Astrocyte of the spinal cord (primary cell): ENCODE measurements at regions not wholly inside any gene's neighbourhood (a gene's known extent, or its start where the extent isn't known, plus 50 kb on each side); places are given as distances from the start of the nearest gene placed in this dataset.

ENCODE experiments used
- DNase-seq: peaks from one replicate; pipeline ENCODE4 v3.0.0; 2011; ENCODE audit warnings: low read depth, low spot score
- H3K4me3 ChIP-seq: 2 replicates; pipeline ENCODE4 v1.5.1; 2011; ENCODE audit warnings: low read depth, mild to moderate bottlenecking, low read length, moderate library complexity
- in situ Hi-C: cut with HindIII; loops from 2 replicates; pipeline ENCODE4 v1.10.0; 2017; ENCODE audit warnings: low sequenced_read_pairs
- TF ChIP-seq, protein P1 (sequence below): IDR thresholded peaks from 2 replicates; pipeline ENCODE4 v1.5.1; 2012; ENCODE audit warnings: low read depth, mild to moderate bottlenecking, low read length, inconsistent platforms

DNA sequence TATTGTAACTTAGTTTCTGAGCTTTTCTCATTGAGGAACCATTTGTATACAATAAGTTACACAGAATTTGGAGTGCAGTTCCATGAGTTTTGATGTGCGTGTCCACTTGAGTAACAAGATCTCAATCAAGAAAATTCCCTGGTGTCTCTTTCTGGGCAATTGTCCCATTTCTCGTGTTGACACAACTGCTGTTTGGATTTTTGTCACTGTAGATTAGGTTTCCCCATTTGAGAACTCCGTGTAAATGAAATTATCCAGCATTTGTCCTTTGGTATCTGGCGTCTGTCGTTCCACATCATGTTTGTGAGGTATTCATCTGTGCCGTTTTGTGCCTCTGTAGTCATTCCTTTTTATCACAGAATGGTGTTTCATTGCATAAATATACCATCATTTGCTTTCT, 547.0 kb downstream of the TBC1D22A start:
- no peak overlapping the region for H3K4me3 ChIP-seq
- TF ChIP-seq, protein P1, sequence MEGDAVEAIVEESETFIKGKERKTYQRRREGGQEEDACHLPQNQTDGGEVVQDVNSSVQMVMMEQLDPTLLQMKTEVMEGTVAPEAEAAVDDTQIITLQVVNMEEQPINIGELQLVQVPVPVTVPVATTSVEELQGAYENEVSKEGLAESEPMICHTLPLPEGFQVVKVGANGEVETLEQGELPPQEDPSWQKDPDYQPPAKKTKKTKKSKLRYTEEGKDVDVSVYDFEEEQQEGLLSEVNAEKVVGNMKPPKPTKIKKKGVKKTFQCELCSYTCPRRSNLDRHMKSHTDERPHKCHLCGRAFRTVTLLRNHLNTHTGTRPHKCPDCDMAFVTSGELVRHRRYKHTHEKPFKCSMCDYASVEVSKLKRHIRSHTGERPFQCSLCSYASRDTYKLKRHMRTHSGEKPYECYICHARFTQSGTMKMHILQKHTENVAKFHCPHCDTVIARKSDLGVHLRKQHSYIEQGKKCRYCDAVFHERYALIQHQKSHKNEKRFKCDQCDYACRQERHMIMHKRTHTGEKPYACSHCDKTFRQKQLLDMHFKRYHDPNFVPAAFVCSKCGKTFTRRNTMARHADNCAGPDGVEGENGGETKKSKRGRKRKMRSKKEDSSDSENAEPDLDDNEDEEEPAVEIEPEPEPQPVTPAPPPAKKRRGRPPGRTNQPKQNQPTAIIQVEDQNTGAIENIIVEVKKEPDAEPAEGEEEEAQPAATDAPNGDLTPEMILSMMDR: no peak
- in situ Hi-C loops: no loop called here
- no peak for DNase-seq

DNA sequence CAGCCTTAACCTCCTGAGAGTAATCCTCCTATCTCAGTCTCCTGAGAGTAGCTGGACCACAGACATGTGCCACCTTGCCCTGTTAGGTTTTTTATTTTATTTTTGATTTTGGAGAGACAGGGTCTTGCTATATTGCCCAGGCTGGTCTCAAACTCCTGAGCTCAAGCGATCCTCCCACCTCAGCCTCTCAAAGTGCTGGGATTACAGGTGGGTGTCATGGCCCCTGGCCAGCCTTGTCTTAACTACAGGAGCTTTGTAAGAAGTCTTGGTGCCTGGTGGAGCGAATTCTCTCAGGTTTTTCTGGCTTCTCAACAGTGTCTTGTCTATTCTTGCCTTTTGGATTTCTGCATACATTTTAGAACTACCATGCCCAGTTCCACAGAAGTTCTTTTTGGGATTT, 546.4 kb downstream of the TBC1D22A start:
- H3K4me3 ChIP-seq: no peak overlapping the region
- TF ChIP-seq, protein P1: no peak
- DNase-seq: no peak
- in situ Hi-C loops: no loop called here

DNA sequence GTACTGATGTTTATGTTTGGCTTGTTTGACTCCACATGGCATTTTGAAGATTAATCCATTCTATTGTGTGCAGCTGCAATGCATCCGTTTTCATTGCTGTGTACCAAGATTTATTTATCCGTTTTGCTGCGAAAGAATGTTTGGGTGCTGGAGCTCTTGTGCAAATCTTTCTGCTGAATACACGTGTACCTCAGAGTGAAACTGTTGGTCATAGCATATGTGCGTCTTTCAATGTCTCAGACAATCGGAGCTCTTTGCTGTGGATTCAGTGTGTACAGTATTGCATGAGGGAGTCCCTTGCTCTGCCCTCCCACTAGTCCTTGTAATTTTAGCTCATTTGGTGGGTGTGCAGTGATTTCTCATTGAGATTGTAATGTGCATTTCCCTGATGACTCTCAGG, 545.4 kb downstream of the TBC1D22A start:
- DNase-seq: no peak
- in situ Hi-C loops: no loop called here
- no peak overlapping the region for H3K4me3 ChIP-seq
- TF ChIP-seq, protein P1: no peak

DNA sequence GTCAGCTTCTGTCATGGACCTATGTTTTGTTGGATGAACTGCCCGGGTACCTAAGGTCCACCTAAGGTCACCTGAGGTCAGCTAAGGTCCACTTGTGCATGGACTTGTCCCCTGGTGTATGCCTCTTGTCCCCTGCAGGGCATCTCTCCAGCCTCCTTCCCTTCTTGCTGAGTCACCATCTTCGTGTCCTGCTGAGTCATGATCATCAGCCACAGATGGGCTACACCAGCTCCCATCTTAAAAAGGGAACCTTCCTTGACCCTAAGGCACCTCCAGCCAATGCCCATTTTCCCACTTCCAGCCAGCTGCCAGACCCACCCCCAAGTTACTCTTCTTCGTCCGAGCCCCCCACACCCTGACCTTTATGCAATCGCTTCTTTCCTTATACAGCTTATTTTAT, 544.9 kb downstream of the TBC1D22A start:
- no peak overlapping the region for H3K4me3 ChIP-seq
- in situ Hi-C loops: no loop called here
- DNase-seq: peak; percentile 24
- TF ChIP-seq, protein P1: no peak

DNA sequence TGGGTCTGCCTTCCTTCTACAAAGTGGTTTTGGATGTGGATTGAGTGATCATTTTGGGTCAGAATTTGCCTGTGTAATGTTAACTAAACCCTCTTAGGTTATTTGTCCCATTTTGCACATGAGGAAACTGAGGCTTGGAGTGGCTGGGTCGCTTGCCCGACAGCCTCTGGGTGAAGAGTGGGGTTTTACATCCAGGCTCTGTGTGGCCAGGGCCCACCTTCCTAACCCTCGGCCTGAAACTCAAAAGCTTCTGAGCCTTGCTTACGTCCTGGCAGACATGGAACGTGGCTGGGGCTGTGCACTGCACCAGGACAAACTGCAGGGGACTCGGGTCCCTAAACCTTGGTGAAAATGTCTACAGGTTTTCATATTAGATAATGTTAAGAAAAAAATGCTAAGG, 542.4 kb downstream of the TBC1D22A start:
- DNase-seq: no peak
- TF ChIP-seq, protein P1: no peak
- in situ Hi-C loops: no loop called here
- no peak overlapping the region for H3K4me3 ChIP-seq

DNA sequence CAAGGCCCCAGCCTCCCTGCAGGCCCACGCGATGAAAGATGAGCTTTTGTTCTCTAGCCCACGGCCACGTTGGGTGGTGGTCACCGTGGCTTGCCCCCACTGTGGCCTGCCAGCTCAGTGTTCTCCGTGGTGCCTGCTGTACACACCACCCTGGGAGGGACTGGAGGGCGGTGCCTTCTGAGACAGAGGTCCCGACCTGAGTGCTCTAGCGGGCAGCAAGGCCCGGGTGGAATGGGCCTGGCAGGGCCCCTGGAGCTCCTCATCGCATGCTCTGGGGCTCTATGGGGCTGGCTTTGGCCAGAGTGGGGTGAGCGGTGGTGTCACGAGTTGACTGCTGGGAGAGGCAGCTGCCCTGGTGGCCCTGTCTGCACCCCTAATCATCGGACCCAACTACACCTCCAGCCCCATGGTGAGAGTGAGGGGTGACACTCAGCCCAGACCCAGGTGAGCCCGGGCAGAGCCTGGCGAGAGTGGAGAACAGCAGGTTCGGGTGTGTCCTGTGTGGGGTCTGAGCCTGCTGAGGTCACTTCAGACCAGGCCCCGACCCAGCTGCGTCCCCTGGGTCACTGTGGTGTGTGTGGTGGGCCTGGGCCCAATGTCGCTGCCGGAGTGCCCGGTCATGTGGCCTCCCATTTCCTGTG, 541.9 kb downstream of the TBC1D22A start:
- no peak for DNase-seq
- in situ Hi-C loops: no loop called here
- H3K4me3 ChIP-seq: no peak overlapping the region
- TF ChIP-seq, protein P1: no peak
